OCI-LY1 (cell line): ENCODE measurements at regions not wholly inside any gene's neighbourhood (a gene's known extent, or its start where the extent isn't known, plus 50 kb on each side); places are given as distances from the start of the nearest gene placed in this dataset.

Experiments
- EZH2 ChIP-seq: fragments of 200-600 bp; sonication (generic), shearing (Covaris generic); IDR thresholded peaks from 2 replicates; pipeline ENCODE4 v1.8.0; 2017; ENCODE audit warnings: borderline replicate concordance, mixed run types, mild to moderate bottlenecking, antibody characterized with exemption, low read length, moderate library complexity, mixed read lengths
- TF ChIP-seq, protein P1 (sequence below): fragments of 200-600 bp; sonication (generic), shearing (Covaris generic); IDR thresholded peaks from 2 replicates; pipeline ENCODE4 v1.5.1; 2017; ENCODE audit warnings: mild to moderate bottlenecking, antibody characterized with exemption, low read length, moderate library complexity, mixed read lengths

DNA sequence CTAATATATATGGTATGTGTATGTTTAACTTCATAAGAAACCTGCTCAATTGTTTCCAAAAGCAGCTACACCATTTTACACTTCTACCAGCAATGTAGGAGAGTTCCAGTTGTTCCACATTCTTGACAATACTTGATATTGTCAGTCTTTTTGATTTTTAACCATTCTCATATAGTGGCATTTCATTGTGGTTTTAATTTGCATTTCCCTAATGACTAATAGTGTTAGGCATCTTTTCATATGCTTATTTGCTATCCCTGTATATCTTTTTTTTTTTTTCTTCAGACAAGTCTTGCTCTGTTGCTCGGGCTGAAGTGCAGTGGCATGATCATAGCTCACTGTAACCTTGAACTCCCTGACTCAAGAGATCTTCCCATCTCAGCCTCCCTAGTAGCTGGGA, 58.2 kb upstream of the TRIM2 start:
- TF ChIP-seq, protein P1, sequence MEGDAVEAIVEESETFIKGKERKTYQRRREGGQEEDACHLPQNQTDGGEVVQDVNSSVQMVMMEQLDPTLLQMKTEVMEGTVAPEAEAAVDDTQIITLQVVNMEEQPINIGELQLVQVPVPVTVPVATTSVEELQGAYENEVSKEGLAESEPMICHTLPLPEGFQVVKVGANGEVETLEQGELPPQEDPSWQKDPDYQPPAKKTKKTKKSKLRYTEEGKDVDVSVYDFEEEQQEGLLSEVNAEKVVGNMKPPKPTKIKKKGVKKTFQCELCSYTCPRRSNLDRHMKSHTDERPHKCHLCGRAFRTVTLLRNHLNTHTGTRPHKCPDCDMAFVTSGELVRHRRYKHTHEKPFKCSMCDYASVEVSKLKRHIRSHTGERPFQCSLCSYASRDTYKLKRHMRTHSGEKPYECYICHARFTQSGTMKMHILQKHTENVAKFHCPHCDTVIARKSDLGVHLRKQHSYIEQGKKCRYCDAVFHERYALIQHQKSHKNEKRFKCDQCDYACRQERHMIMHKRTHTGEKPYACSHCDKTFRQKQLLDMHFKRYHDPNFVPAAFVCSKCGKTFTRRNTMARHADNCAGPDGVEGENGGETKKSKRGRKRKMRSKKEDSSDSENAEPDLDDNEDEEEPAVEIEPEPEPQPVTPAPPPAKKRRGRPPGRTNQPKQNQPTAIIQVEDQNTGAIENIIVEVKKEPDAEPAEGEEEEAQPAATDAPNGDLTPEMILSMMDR = no peak
- TF ChIP-seq EZH2 = no peak
